HEK293 (cell line): ENCODE measurements at regions not wholly inside any gene's neighbourhood (a gene's known extent, or its start where the extent isn't known, plus 50 kb on each side); places are given as distances from the start of the nearest gene placed in this dataset.

Source experiments
- CTCF ChIA-PET: fragments of 350-600 bp; formaldehyde crosslinking; extraction: SDS; loops from one replicate; lab custom pipeline; 2021; ENCODE audit warnings: antibody characterized with exemption; lab: Yijun Ruan, JAX
- POLR2A ChIA-PET: fragments of 300-600 bp; formaldehyde crosslinking; extraction: SDS; loops from one replicate; lab custom pipeline; 2020; ENCODE audit warnings: antibody characterized with exemption, inconsistent platforms; lab: Yijun Ruan, JAX
- H3K27ac ChIP-seq: fragments of 200-500 bp; sonication (Bioruptor generic); 2 replicates; pipeline ENCODE4 v1.5.1; 2014; ENCODE audit warnings: low read depth, low read length, control low read depth, inconsistent platforms; ENCODE audit errors: extremely low read depth
- H3K36me3 ChIP-seq, 2 experiments: fragments of 200-500 bp in 1 of 2; sonication (Bioruptor generic) in 1 of 2; 1 replicate in 1 of 2; 2 replicates in 1 of 2; pipeline ENCODE4 v1.5.1; 2014 to 2017; ENCODE audit warnings: inconsistent platforms in 2 of 2, low read length in 2 of 2; ENCODE audit not compliant: control insufficient read depth in 2 of 2, insufficient read depth in 1 of 2
- H3K4me1 ChIP-seq: fragments of 200-500 bp; sonication (Bioruptor generic); 2 replicates; pipeline ENCODE4 v1.5.1; 2014; ENCODE audit warnings: mild to moderate bottlenecking, low read length, inconsistent platforms; ENCODE audit not compliant: control insufficient read depth, insufficient read depth
- H3K4me3 ChIP-seq: 2 replicates; pipeline ENCODE4 v1.5.1; 2011; ENCODE audit warnings: low read depth, mild to moderate bottlenecking, control low read depth, low read length, moderate library complexity
- H3K9me3 ChIP-seq: fragments of 200-500 bp; sonication (Bioruptor generic); 2 replicates; pipeline ENCODE4 v1.5.1; 2014; ENCODE audit warnings: low read depth, low read length, inconsistent platforms; ENCODE audit not compliant: control insufficient read depth, insufficient read depth
- GLI4 ChIP-seq: fragments of 450-650 bp; formaldehyde crosslinking; IDR thresholded peaks from 2 replicates; pipeline ENCODE4 v1.5.1; 2016; ENCODE audit warnings: missing biosample characterization, missing genetic modification characterization
- KLF16 ChIP-seq: fragments of 450-650 bp; formaldehyde crosslinking; IDR thresholded peaks from 2 replicates; pipeline ENCODE4 v1.5.1; 2017; ENCODE audit warnings: missing biosample characterization, missing genetic modification characterization
- KLF17 ChIP-seq: fragments of 450-650 bp; formaldehyde crosslinking; IDR thresholded peaks from 2 replicates; pipeline ENCODE4 v1.5.1; 2016; ENCODE audit warnings: missing biosample characterization, missing genetic modification characterization
- REPIN1 ChIP-seq: fragments of 450-650 bp; formaldehyde crosslinking; IDR thresholded peaks from 2 replicates; pipeline ENCODE4 v1.5.1; 2017; ENCODE audit warnings: missing biosample characterization, missing genetic modification characterization, low read depth
- SETDB1 ChIP-seq: IDR thresholded peaks from one replicate; pipeline ENCODE4 v1.6.1; 2017; ENCODE audit warnings: mild to moderate bottlenecking, low read length, moderate library complexity, mixed read lengths; ENCODE audit not compliant: insufficient read length
- TCF7L2 ChIP-seq: IDR thresholded peaks from 2 replicates; pipeline ENCODE4 v1.6.1; 2011; ENCODE audit warnings: low read depth, mild to moderate bottlenecking, inconsistent platforms, low read length, moderate library complexity, borderline replicate concordance
- ZBTB21 ChIP-seq: fragments of 450-650 bp; formaldehyde crosslinking; IDR thresholded peaks from 2 replicates; pipeline ENCODE4 v1.5.1; 2017; ENCODE audit warnings: missing biosample characterization, missing genetic modification characterization
- ZNF132 ChIP-seq: fragments of 450-650 bp; formaldehyde crosslinking; IDR thresholded peaks from 2 replicates; pipeline ENCODE4 v1.5.1; 2017; ENCODE audit warnings: missing biosample characterization, missing genetic modification characterization, borderline replicate concordance
- ZNF138 ChIP-seq: fragments of 450-650 bp; formaldehyde crosslinking; IDR thresholded peaks from 2 replicates; pipeline ENCODE4 v1.5.1; 2016; ENCODE audit warnings: missing biosample characterization, missing genetic modification characterization, borderline replicate concordance
- ZNF292 ChIP-seq: fragments of 450-650 bp; formaldehyde crosslinking; IDR thresholded peaks from 2 replicates; pipeline ENCODE4 v1.5.1; 2016; ENCODE audit warnings: low read depth, missing biosample characterization, missing genetic modification characterization, borderline replicate concordance
- ZNF302 ChIP-seq: fragments of 450-650 bp; formaldehyde crosslinking; IDR thresholded peaks from 2 replicates; pipeline ENCODE4 v1.5.1; 2016; ENCODE audit warnings: missing biosample characterization, missing genetic modification characterization, low read depth
- ZNF335 ChIP-seq: fragments of 450-650 bp; formaldehyde crosslinking; conservative IDR thresholded peaks from 2 replicates; pipeline ENCODE4 v1.5.1; 2016; ENCODE audit warnings: missing biosample characterization, missing genetic modification characterization
- ZNF366 ChIP-seq: fragments of 450-650 bp; formaldehyde crosslinking; conservative IDR thresholded peaks from 2 replicates; pipeline ENCODE4 v1.5.1; 2016; ENCODE audit warnings: missing biosample characterization, missing genetic modification characterization
- ZNF37A ChIP-seq: fragments of 450-650 bp; IDR thresholded peaks from 2 replicates; pipeline ENCODE4 v1.5.1; 2018; ENCODE audit warnings: missing biosample characterization, missing genetic modification characterization
- ZNF404 ChIP-seq: fragments of 450-650 bp; formaldehyde crosslinking; IDR thresholded peaks from 2 replicates; pipeline ENCODE4 v1.5.1; 2017; ENCODE audit warnings: missing biosample characterization, missing genetic modification characterization
- ZNF449 ChIP-seq: fragments of 450-650 bp; formaldehyde crosslinking; IDR thresholded peaks from 2 replicates; pipeline ENCODE4 v1.5.1; 2017; ENCODE audit warnings: missing biosample characterization, mild to moderate bottlenecking, missing genetic modification characterization, moderate library complexity
- ZNF488 ChIP-seq: fragments of 450-650 bp; formaldehyde crosslinking; IDR thresholded peaks from 2 replicates; pipeline ENCODE4 v1.5.1; 2016; ENCODE audit warnings: missing biosample characterization, missing genetic modification characterization
- ZNF544 ChIP-seq: fragments of 450-650 bp; formaldehyde crosslinking; IDR thresholded peaks from 2 replicates; pipeline ENCODE4 v1.5.0; 2017; ENCODE audit warnings: missing biosample characterization, missing genetic modification characterization
- ZNF549 ChIP-seq: fragments of 450-650 bp; IDR thresholded peaks from 2 replicates; pipeline ENCODE4 v1.5.1; 2018; ENCODE audit warnings: missing biosample characterization, missing genetic modification characterization, mild to moderate bottlenecking, inconsistent platforms, moderate library complexity
- ZNF561 ChIP-seq: fragments of 450-650 bp; IDR thresholded peaks from 2 replicates; pipeline ENCODE4 v1.5.1; 2018; ENCODE audit warnings: missing biosample characterization, missing genetic modification characterization, borderline replicate concordance
- ZNF571 ChIP-seq: fragments of 450-650 bp; formaldehyde crosslinking; IDR thresholded peaks from 2 replicates; pipeline ENCODE4 v1.5.0; 2017; ENCODE audit warnings: missing biosample characterization, missing genetic modification characterization
- ZNF654 ChIP-seq: fragments of 450-650 bp; formaldehyde crosslinking; IDR thresholded peaks from 2 replicates; pipeline ENCODE4 v1.5.1; 2016; ENCODE audit warnings: low read depth, missing biosample characterization, missing genetic modification characterization
- ZNF701 ChIP-seq: fragments of 450-650 bp; formaldehyde crosslinking; IDR thresholded peaks from 2 replicates; pipeline ENCODE4 v1.5.1; 2016; ENCODE audit warnings: missing biosample characterization, missing genetic modification characterization
- ZNF777 ChIP-seq: fragments of 450-650 bp; formaldehyde crosslinking; IDR thresholded peaks from 2 replicates; pipeline ENCODE4 v1.5.1; 2017; ENCODE audit warnings: missing biosample characterization, missing genetic modification characterization, borderline replicate concordance
- ZXDB ChIP-seq: fragments of 450-650 bp; formaldehyde crosslinking; IDR thresholded peaks from 2 replicates; pipeline ENCODE4 v1.5.1; 2016; ENCODE audit warnings: missing biosample characterization, missing genetic modification characterization

- Histone ChIP-seq H3K27ac (no peak overlapping the region), H3K36me3 (no peaks in the 10 kb centered on the region), H3K4me1 (no peaks in the 10 kb centered on the region), H3K9me3 (no peaks in the 10 kb centered on the region), H3K4me3 (no peak overlapping the region)
- POLR2A ChIA-PET: interaction anchor here (1.0 kb wide), 2 partner anchors 19 to 109 kb away, joined by 3 to 4 read pairs; no protein-coding TSS in a partner anchor
- CTCF ChIA-PET: interaction anchor here (0.7 to 1.6 kb wide), 2 partner anchors 20 to 1057 kb away, joined by 3 to 8 read pairs; no protein-coding TSS in a partner anchor
- TF ChIP-seq ZNF132 (no peak), ZNF37A (tag by site-specific recombination) (no peak), ZNF571 (tag by site-specific recombination) (no peak), ZNF701 (tag by site-specific recombination) (no peak), ZNF544 (tag by site-specific recombination) (no peak)
These were observed 474.0 kb downstream of the MIAT start for GRCh38 chr22:27131346-27131745.

- Histone ChIP-seq H3K9me3 (no peaks in the 10 kb centered on the region), H3K36me3 (no peaks in the 10 kb centered on the region), H3K4me3 (no peak overlapping the region), H3K27ac (no peak overlapping the region), H3K4me1 (no peaks in the 10 kb centered on the region)
- CTCF ChIA-PET: interaction anchor here (0.6 to 1.6 kb wide), 2 partner anchors 19 to 28 kb away, joined by 3 to 8 read pairs; no protein-coding TSS in a partner anchor
- no peak for TF ChIP-seq ZNF302 (tag by site-specific recombination)
- no peak for TF ChIP-seq KLF17 (tag by site-specific recombination)
- peak; percentile 95 for TF ChIP-seq ZNF366 (tag by site-specific recombination)
- POLR2A ChIA-PET: interaction anchor here (0.7 kb wide), 1 partner anchor 296 kb away, joined by 3 read pairs; no protein-coding TSS in a partner anchor
These were observed 475.0 kb downstream of the MIAT start for GRCh38 chr22:27132400-27132799.

DNA sequence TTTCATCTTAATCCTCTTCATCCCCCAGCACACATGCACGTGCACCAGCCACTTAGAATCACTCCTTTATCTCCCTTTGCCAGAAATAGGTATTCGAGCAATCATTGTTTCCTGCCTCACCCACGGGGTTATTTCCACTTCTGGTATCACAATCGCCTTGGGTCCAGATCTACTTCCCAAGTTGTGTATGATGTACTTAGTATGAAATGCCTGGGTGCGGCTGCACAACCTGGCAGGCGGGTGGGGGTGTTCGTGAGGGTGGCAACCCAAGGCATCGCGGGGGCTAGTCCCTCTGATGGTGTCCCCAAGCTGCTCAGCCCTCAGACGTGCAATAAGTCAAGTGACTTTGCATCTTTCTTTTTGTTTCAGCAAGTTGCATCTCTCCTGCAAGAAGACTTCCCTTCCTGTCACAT is 475.6 kb downstream of the MIAT start:
- no peaks in the 10 kb centered on the region for H3K4me1 ChIP-seq
- ChIA-PET POLR2A (no interaction called here), CTCF (interaction anchor here (0.6 to 1.2 kb wide), 2 partner anchors 16 to 28 kb away, joined by 3 to 4 read pairs; no protein-coding TSS in a partner anchor)
- H3K9me3 ChIP-seq: no peaks in the 10 kb centered on the region
- no peak for TF ChIP-seq ZNF549
- TF ChIP-seq TCF7L2: no peak
- no peak for TF ChIP-seq ZNF404
- no peak for TF ChIP-seq ZNF449 (tag by site-specific recombination)
- no peak for TF ChIP-seq ZNF654 (tag by site-specific recombination)
- no peak for TF ChIP-seq GLI4 (tag by site-specific recombination)
- no peak for TF ChIP-seq ZNF138 (tag by site-specific recombination)
- no peak for TF ChIP-seq ZXDB (tag by site-specific recombination)
- no peak for TF ChIP-seq ZNF488 (tag by site-specific recombination)
- TF ChIP-seq KLF16: no peak
- TF ChIP-seq REPIN1 (tag by site-specific recombination): no peak
- no peak for TF ChIP-seq ZNF561 (tag by site-specific recombination)
- TF ChIP-seq ZNF335 (tag by site-specific recombination): no peak
- TF ChIP-seq ZBTB21: no peak
- TF ChIP-seq SETDB1: no peak
- TF ChIP-seq ZNF292 (tag by site-specific recombination): no peak
- no peak for TF ChIP-seq ZNF777 (tag by site-specific recombination)
- H3K4me3 ChIP-seq: no peak overlapping the region
- H3K36me3 ChIP-seq: no peaks in the 10 kb centered on the region
- H3K27ac ChIP-seq: no peak overlapping the region
